ENCODE measurements at regions not wholly inside any gene's neighbourhood (a gene's known extent, or its start where the extent isn't known, plus 50 kb on each side); places are given as distances from the start of the nearest gene placed in this dataset.

DNA sequence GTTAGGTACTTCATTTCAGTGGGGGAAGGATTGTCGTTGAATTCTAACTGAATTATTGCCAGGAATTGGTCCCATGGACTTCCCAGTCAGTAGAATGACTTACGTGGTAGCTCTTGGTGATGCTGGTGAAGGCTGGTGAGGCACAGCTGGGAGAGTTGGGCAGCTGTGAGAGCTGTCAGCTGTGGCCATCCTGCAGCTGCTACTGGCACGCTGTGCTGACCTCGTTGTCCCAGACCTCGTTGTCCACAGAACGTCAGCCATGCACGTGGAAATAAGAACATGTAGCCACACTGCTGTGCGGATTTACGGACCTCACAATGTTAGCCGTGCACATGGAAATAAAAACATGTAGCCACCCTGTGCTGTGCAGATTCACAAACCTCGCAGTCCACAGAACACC is 102.3 kb downstream of the NPIPB11 start:
- no peak for TF ChIP-seq CTCF (IDR thresholded peaks at IDR 0.05)
- TF ChIP-seq POLR2A (IDR thresholded peaks at IDR 0.05), result no peak

All from thyroid gland (tissue), 4 donors.